GM20000 (cell line): ENCODE measurements at regions not wholly inside any gene's neighbourhood (a gene's known extent, or its start where the extent isn't known, plus 50 kb on each side); places are given as distances from the start of the nearest gene placed in this dataset.

Experiments used
- DNase-seq: peaks from one replicate; pipeline ENCODE4 v3.0.0; 2012; ENCODE audit warnings: low spot score
- TF ChIP-seq, protein P1 (sequence below): IDR thresholded peaks from 2 replicates; pipeline ENCODE4 v1.5.1; 2012; ENCODE audit warnings: mild to moderate bottlenecking, control low read depth; ENCODE audit errors: extremely low read depth, missing control alignments

DNA sequence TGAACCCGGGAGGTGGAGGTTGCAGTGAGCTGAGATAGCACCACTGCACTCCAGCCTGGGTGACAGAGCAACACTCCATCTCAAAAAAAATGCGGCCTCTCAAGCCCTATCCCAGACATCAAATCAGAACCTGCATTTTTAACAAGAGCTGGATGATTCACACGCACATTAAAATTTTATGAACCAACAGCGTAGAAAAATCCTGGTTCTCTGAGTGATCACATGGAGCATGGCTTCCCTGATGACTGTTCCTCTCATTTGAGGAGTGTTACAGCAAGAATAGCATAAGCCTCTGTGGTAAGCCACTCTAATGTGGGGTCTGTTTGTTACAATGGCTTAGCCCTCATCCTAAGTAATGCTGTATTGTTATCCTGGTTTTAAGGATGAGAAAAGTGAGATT lies 163.6 kb downstream of the BRMS1L start:
- DNase-seq, result no peak
- TF ChIP-seq, protein P1, sequence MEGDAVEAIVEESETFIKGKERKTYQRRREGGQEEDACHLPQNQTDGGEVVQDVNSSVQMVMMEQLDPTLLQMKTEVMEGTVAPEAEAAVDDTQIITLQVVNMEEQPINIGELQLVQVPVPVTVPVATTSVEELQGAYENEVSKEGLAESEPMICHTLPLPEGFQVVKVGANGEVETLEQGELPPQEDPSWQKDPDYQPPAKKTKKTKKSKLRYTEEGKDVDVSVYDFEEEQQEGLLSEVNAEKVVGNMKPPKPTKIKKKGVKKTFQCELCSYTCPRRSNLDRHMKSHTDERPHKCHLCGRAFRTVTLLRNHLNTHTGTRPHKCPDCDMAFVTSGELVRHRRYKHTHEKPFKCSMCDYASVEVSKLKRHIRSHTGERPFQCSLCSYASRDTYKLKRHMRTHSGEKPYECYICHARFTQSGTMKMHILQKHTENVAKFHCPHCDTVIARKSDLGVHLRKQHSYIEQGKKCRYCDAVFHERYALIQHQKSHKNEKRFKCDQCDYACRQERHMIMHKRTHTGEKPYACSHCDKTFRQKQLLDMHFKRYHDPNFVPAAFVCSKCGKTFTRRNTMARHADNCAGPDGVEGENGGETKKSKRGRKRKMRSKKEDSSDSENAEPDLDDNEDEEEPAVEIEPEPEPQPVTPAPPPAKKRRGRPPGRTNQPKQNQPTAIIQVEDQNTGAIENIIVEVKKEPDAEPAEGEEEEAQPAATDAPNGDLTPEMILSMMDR, result no peak

DNA sequence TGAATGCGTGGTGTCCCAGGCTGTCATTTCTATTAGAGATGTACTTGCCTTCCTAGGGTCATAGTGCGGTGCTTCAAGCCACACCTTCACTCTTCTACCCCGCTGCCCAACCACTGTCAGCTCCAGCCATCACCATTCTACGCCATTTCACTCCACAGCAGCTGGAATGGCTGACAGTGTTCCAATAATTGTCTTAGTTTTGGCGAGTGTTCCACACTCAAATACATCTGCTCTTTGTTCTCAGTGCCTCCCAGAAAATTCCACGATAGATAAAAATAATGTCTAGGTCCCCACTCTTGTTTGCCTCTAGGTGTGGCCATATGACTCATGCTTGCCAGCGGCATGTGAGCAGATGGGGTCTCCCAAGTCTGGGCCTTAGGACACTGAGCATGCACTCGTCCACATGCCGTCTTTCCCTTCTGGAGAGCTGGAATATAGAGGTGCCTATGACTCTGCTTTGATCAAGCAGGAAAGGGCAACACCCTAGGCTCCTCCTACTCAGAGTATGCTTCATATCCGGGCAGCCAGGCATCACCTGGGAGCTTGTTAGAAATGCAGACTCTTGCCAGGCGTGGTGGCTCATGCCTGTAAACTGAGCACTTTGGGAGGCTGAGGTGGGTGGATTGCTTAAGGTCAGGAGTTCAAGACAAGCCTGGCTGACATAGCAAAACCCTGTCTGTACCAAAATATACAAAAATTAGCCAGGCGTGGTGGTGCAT lies 163.0 kb downstream of the BRMS1L start:
- TF ChIP-seq, protein P1, result no peak
- DNase-seq, result no peak

DNA sequence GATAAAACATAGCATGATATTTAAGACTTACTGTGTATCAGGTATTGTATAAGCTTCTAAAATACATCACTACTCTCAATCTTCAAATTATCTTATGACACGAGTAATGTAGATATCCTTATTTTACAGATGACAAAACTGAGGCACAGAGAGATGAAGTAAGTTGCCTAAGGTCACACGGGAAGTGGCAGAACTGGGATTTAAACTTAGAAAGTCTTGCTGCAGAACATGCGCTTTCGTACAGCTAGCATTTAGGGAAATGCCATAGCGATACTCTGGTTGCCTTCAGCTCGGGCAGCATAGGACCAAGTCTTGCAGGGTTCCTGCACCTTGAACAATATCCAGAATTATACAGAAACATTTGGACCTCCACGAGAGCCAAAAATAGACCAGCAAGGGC lies 162.4 kb downstream of the BRMS1L start:
- no peak for DNase-seq

DNA sequence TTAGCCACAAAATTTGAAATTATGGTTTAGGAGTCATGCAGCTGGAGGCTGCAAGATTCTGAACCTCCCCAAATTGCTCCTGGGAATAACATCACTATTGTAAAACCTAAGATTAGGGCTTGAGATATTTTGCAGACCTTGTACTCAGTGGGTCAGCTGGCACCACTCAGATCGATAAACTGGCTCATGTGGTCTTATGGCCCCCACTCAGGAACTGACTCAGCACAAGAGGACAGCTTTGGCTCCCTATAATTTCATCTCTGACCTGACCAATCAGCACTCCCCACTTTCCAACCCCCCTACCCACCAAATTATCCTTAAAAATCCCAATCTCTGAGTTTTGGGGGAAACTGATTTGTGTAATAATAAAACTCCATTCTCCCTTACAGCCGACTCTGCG lies 161.6 kb downstream of the BRMS1L start:
- DNase-seq, result no peak
- TF ChIP-seq, protein P1, result no peak

More for the DNA sequence above, 162.4 kb downstream of the BRMS1L start:
- TF ChIP-seq, protein P1, result no peak

DNA sequence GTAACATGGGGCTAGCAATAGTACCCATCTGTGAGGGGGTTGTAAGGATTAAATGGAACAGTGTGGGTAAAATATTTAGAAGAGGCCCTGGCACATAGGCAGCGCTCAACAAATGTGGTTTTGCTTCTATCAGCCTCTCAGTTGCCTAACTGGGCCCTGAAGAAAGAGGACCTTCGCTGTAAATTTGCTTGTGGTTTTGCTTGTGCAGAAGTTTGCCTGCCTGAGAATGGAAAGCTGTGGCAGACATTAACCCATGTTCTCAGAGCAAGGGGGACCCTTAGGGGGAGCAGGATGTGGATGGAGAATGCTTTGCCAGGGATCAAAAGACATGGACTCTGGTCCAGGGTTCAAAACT lies 160.1 kb downstream of the BRMS1L start:
- peak; percentile 25 for DNase-seq
- TF ChIP-seq, protein P1, result no peak

DNA sequence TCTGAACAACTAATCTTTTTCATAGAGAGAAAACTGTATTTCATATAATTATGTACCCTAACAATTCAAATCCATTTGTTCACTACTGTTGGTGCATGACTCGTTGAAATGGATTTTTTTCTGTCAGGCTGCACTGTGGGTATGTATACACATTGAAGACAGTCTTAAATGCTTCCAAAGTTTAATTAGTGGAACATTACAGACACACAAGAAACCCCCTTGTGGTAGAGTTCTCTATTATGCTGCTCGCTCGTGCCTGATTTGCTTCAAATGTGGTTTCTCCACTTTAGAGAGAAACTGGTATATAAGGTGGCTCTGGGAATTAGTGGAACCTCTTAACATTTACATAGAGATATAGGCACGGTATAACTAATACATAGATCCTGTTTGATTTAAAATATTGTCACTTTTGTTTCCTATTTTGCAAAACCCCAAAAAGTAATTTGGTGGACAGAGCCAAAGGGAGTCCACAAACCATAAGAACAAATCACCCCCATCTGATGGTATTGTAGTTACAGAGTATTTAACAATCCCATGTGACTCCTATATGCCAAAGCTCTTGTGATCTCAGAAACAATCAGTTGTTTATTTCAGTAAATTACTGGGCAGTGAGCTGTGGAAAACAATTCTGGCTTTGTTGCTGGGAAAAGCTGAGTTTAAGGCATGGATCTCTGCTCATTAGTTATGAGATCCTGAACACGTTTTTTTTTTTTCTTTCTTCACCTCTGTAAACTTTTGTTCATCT lies 159.5 kb downstream of the BRMS1L start:
- DNase-seq, result no peak
- TF ChIP-seq, protein P1, result no peak

DNA sequence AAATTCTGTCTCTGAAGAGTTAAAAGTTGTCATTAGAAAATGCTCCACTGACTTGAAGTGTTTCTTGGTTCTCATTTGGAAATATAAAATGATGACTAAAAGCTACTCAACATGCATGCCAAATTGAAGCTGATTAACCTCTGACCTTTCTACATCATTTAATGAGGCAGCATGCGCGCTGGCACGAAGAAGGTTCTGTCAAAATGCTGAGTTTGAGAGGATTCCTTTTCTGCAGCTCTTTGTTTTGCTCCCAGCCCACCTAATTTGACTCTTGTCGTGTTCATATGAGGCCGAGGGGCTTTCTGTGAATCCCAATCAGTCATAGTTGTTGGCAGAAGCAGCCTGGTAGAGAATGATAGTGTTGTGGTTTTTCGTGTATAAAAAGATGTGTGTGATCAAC lies 153.4 kb downstream of the BRMS1L start:
- no peak for DNase-seq
- TF ChIP-seq, protein P1, result no peak
